ENCODE measurements at regions not wholly inside any gene's neighbourhood (a gene's known extent, or its start where the extent isn't known, plus 50 kb on each side); places are given as distances from the start of the nearest gene placed in this dataset.

DNA sequence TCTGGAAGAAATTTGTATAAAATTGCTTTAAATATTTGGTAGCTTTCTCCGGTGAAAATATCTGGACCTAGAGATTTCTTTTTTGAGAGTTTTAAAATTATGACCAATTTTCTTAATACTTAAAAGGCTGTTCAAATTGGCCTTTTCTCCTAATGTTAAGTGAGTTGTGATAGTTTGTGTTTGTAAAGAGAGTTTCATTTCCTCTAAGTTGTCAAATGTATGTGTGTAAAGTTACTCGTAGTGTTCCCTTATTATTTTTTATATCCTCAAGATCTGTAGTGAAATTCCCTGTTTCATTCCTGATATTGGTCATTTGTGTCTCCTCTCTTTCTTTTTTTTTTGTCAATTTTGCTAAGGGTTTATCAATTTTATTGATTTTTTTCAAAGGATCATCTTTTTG, 92.6 kb upstream of the CTNNB1 start:
- TF ChIP-seq CTCF (IDR thresholded peaks at IDR 0.05; ENCODE audit: insufficient read depth, low read depth, low read length), result no peak
- TF ChIP-seq EZH2 (IDR thresholded peaks at IDR 0.05; ENCODE audit: insufficient read depth, low read length), result no peak
